Testis (tissue), 2 donors: ENCODE measurements at regions not wholly inside any gene's neighbourhood (a gene's known extent, or its start where the extent isn't known, plus 50 kb on each side); places are given as distances from the start of the nearest gene placed in this dataset.

ENCODE experiments used
- POLR2A ChIP-seq: fragments of 450-650 bp; IDR thresholded peaks from one replicate; pipeline ENCODE4 v1.6.1; 2017; ENCODE audit warnings: antibody characterized with exemption, mild to moderate bottlenecking, moderate library complexity
- TF ChIP-seq, protein P1 (sequence below), 3 experiments: fragments of 450-650 bp in 2 of 3; fragments of 200-600 bp in 1 of 3; sonication (generic) in 1 of 3; IDR thresholded peaks; one replicate each; pipeline ENCODE4 v1.5.1; 2016 to 2019; ENCODE audit warnings: antibody characterized with exemption in 3 of 3, mild to moderate bottlenecking in 2 of 3, moderate library complexity in 1 of 3

DNA sequence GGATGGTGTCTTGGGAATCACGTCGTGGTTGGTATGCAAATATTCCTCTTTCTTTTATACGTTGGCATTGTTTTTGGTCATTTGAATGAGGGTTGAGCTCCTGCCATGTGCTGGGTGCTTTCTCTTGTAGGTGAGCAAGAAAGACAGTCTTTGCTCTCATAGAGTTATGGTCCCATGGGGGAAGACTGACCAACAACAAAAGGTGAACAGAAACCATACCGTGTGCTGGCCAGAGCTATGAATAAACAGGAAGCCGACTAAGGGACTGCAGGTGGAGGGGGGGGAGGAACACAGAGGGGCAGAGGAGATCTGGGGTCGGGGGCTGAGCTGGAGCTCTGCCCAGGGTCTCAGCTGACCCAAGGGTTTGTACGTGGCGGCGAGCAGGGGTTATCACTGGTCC is 245.3 kb downstream of the CTTN start:
- TF ChIP-seq POLR2A, result no peak
- TF ChIP-seq, protein P1, sequence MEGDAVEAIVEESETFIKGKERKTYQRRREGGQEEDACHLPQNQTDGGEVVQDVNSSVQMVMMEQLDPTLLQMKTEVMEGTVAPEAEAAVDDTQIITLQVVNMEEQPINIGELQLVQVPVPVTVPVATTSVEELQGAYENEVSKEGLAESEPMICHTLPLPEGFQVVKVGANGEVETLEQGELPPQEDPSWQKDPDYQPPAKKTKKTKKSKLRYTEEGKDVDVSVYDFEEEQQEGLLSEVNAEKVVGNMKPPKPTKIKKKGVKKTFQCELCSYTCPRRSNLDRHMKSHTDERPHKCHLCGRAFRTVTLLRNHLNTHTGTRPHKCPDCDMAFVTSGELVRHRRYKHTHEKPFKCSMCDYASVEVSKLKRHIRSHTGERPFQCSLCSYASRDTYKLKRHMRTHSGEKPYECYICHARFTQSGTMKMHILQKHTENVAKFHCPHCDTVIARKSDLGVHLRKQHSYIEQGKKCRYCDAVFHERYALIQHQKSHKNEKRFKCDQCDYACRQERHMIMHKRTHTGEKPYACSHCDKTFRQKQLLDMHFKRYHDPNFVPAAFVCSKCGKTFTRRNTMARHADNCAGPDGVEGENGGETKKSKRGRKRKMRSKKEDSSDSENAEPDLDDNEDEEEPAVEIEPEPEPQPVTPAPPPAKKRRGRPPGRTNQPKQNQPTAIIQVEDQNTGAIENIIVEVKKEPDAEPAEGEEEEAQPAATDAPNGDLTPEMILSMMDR (IDR thresholded peaks at IDR 0.05), result no peak
